ENCODE measurements at regions not wholly inside any gene's neighbourhood (a gene's known extent, or its start where the extent isn't known, plus 50 kb on each side); places are given as distances from the start of the nearest gene placed in this dataset.

- H3K9ac ChIP-seq (ENCODE audit: low read length): no peak overlapping the region
- no peak overlapping the region for H2AFZ ChIP-seq (ENCODE audit: low read depth, low read length)
- no peaks in the 10 kb centered on the region for H4K20me1 ChIP-seq (ENCODE audit: insufficient read depth, low read length)
- DNase-seq (ENCODE audit: low read depth) (no peak), FAIRE-seq (no peak)
- Mint-ChIP-seq H3K27me3 (ENCODE audit: low read depth, unreplicated experiment) (no peaks in the 10 kb centered on the region), H3K27ac (ENCODE audit: unreplicated experiment) (no peak overlapping the region), H3K4me3 (ENCODE audit: unreplicated experiment) (no peak overlapping the region), H3K36me3 (ENCODE audit: low read depth, unreplicated experiment) (no peaks in the 10 kb centered on the region), H3K4me1 (ENCODE audit: low read depth, unreplicated experiment) (no peaks in the 10 kb centered on the region), H3K9me3 (ENCODE audit: unreplicated experiment) (no peaks in the 10 kb centered on the region)
- H3K4me3 ChIP-seq (ENCODE audit: insufficient read depth, low read depth, low read length): no peak overlapping the region
- H3K79me2 ChIP-seq (ENCODE audit: insufficient read depth, low read length): no peaks in the 10 kb centered on the region
- H3K36me3 ChIP-seq (ENCODE audit: insufficient read depth, low read length): no peaks in the 10 kb centered on the region
- H3K4me1 ChIP-seq (ENCODE audit: insufficient read depth, low read length): no peaks in the 10 kb centered on the region
- TF ChIP-seq CTCF (IDR thresholded peaks at IDR 0.05; ENCODE audit: insufficient read depth, low read depth, low read length) (no peak), EZH2 (IDR thresholded peaks at IDR 0.05; ENCODE audit: insufficient read depth, low read length) (no peak)
- H3K27ac ChIP-seq (ENCODE audit: low read depth, low read length): no peak overlapping the region
- H3K27me3 ChIP-seq (ENCODE audit: insufficient read depth, low read length): no peaks in the 10 kb centered on the region
- no peaks in the 10 kb centered on the region for H3K9me3 ChIP-seq (ENCODE audit: insufficient read depth, low read depth, low read length)
- no peak overlapping the region for H3K4me2 ChIP-seq (ENCODE audit: low read length)
These were observed 446.4 kb upstream of the FKBP1C start for GRCh38 chr6:62764841-62765240.

DNA sequence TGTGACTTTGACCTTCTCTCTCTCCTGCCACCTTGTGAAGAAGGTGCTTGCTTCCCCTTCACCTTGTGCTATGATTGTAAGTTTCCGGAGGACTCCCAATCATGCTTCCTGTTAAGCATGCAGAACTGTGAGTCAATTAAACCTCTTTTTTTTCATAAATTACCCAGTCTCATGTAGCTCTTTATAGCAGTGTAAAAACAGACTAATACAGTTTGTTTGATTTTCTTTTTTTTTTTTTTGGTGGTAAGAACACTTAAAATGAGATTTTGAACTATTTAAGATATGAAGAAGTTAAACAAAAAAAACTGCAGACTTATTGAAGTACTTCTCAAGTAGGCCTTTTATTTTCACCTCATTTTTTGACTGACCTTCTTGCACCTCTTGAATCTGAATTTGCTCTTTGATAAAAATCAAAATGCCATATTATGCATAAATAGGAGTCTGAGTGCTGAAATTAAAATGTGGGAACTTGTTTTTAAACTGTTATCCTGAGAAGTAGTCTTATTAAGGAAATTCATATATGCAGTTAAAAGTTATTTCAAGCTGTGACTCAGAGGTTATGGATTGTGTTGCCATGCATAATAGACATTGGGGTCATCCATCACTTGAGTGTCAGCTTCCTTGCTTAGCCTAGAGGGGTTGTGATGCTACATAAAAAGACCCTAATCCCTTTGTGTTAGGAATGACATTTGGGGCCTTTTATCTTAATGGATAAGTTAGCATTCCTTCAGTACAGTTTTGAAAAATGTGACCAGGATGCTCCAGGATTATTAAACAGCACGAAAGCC is 447.9 kb upstream of the FKBP1C start:
- H3K4me3 Mint-ChIP-seq (ENCODE audit: unreplicated experiment): no peak overlapping the region
- no peak overlapping the region for H3K27ac Mint-ChIP-seq (ENCODE audit: unreplicated experiment)
- no peak for DNase-seq (ENCODE audit: low read depth)
- H3K36me3 ChIP-seq (ENCODE audit: insufficient read depth, low read length): no peaks in the 10 kb centered on the region
- H3K79me2 ChIP-seq (ENCODE audit: insufficient read depth, low read length): no peaks in the 10 kb centered on the region
- no peaks in the 10 kb centered on the region for H3K4me1 Mint-ChIP-seq (ENCODE audit: low read depth, unreplicated experiment)
- H3K36me3 Mint-ChIP-seq (ENCODE audit: low read depth, unreplicated experiment): no peaks in the 10 kb centered on the region
- H3K4me3 ChIP-seq (ENCODE audit: insufficient read depth, low read depth, low read length): no peak overlapping the region
- no peak overlapping the region for H3K9ac ChIP-seq (ENCODE audit: low read length)
- no peak for FAIRE-seq
- H3K27me3 ChIP-seq (ENCODE audit: insufficient read depth, low read length): no peaks in the 10 kb centered on the region
- no peak for TF ChIP-seq CTCF (IDR thresholded peaks at IDR 0.05; ENCODE audit: insufficient read depth, low read depth, low read length)
- TF ChIP-seq EZH2 (IDR thresholded peaks at IDR 0.05; ENCODE audit: insufficient read depth, low read length): no peak
- H3K9me3 ChIP-seq (ENCODE audit: insufficient read depth, low read depth, low read length): no peaks in the 10 kb centered on the region
- no peaks in the 10 kb centered on the region for H3K9me3 Mint-ChIP-seq (ENCODE audit: unreplicated experiment)
- no peaks in the 10 kb centered on the region for H4K20me1 ChIP-seq (ENCODE audit: insufficient read depth, low read length)
- H3K27ac ChIP-seq (ENCODE audit: low read depth, low read length): no peak overlapping the region
- H3K27me3 Mint-ChIP-seq (ENCODE audit: low read depth, unreplicated experiment): no peaks in the 10 kb centered on the region
- no peaks in the 10 kb centered on the region for H3K4me1 ChIP-seq (ENCODE audit: insufficient read depth, low read length)
- no peak overlapping the region for H2AFZ ChIP-seq (ENCODE audit: low read depth, low read length)
- no peak overlapping the region for H3K4me2 ChIP-seq (ENCODE audit: low read length)

DNA sequence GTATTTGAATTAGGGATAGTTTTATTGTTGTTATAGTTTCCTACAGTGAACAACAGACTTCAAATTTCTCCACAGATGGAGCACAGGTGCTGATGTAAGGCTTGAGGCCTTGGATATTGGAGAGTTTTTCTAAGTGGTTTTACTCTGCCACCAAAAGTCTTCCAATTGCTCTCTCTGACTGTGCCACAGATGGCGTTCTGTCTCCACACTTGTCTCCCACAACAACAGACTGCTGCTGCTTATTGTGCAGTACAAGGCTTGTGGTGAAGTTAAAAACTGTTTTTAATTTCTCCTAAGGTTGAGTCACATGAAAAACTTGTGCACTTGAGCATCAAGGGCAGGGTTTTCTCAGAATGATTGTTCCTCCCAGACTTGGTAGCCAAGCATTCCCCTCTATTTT is 460.9 kb upstream of the KHDRBS2 start:
- Histone ChIP-seq H3K4me3 (ENCODE audit: insufficient read depth, low read depth, low read length) (no peak overlapping the region), H3K4me2 (ENCODE audit: low read length) (no peak overlapping the region), H2AFZ (ENCODE audit: low read depth, low read length) (no peak overlapping the region), H3K9me3 (ENCODE audit: insufficient read depth, low read depth, low read length) (peaks cover under 1% of the 10 kb centered on the region), H3K27ac (ENCODE audit: low read depth, low read length) (no peak overlapping the region), H3K36me3 (ENCODE audit: insufficient read depth, low read length) (no peaks in the 10 kb centered on the region), H3K79me2 (ENCODE audit: insufficient read depth, low read length) (no peaks in the 10 kb centered on the region), H4K20me1 (ENCODE audit: insufficient read depth, low read length) (no peaks in the 10 kb centered on the region), H3K9ac (ENCODE audit: low read length) (no peak overlapping the region), H3K27me3 (ENCODE audit: insufficient read depth, low read length) (no peaks in the 10 kb centered on the region), H3K4me1 (ENCODE audit: insufficient read depth, low read length) (no peaks in the 10 kb centered on the region)
- no peaks in the 10 kb centered on the region for H3K27me3 Mint-ChIP-seq (ENCODE audit: low read depth, unreplicated experiment)
- H3K36me3 Mint-ChIP-seq (ENCODE audit: low read depth, unreplicated experiment): no peaks in the 10 kb centered on the region
- no peak for FAIRE-seq
- no peak overlapping the region for H3K27ac Mint-ChIP-seq (ENCODE audit: unreplicated experiment)
- H3K4me3 Mint-ChIP-seq (ENCODE audit: unreplicated experiment): no peak overlapping the region
- H3K4me1 Mint-ChIP-seq (ENCODE audit: low read depth, unreplicated experiment): no peaks in the 10 kb centered on the region
- no peak for DNase-seq (ENCODE audit: low read depth)
- TF ChIP-seq EZH2 (IDR thresholded peaks at IDR 0.05; ENCODE audit: insufficient read depth, low read length): no peak
- TF ChIP-seq CTCF (IDR thresholded peaks at IDR 0.05; ENCODE audit: insufficient read depth, low read depth, low read length): no peak
- H3K9me3 Mint-ChIP-seq (ENCODE audit: unreplicated experiment): no peaks in the 10 kb centered on the region

Data from astrocyte (in vitro differentiated cells and primary cell).